NCI-H2196 (cell line): ENCODE measurements at regions not wholly inside any gene's neighbourhood (a gene's known extent, or its start where the extent isn't known, plus 50 kb on each side); places are given as distances from the start of the nearest gene placed in this dataset.
"Not testable (repeated sequence)": the region's sequence is repeated elsewhere in the genome, so short reads cannot be mapped to it uniquely, and the experiment has no call there.

ENCODE experiments used
- DNase-seq: peaks from one replicate; lab custom pipeline; 2025; ENCODE audit not compliant: unreplicated experiment; lab: John Stamatoyannopoulos, UW

DNA sequence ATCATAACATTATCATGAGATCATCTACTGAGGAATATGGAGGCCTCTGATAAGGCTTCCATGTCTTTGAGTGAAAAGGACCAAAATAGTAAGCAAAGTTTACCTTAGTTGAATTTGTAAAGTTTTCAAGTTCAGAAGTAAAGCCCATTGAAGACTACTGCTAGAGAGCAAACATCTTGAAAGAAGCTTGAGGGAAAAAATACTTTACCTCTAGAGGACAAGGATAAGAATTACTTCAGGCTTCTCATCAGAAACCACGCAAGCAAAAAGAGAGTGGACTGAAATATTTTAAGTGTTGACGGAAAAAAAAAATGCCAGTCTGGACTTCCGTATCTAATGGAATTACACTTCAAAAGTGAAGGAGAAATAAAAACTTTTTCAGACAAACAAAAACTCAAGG is 114.3 kb downstream of the MPP7 start:
- no peak for DNase-seq

DNA sequence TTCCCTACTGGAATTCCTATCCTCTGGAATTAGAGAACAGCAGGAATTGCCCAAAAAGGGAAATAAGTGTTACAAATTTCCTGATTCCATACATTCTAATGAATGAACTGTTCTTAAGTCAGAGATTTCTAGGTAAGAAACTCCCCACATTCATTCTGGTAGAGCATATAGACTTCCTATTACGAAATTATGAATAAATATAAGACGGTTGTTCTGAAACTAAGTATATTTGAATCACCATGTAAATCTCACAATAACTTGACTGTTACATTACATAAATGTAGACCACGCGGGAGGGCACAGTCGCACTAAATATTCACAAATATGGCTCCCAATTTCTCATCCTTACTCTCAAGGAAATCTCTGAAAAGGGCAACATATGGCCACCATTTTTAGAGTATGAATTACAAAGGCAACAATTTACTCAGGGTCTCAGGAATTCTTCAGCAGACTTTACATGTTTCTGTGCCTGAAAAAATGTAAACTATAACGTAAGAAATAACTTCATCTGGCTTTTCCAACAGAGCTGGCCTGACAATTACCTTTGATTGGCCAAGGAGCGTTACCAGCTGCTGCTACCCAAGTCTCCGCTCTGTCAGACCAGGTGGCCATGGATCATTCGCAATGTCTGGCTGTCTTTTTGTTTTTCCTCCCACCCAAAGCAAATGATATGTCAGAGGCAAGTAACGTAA is 115.8 kb downstream of the MPP7 start:
- DNase-seq = no peak

DNA sequence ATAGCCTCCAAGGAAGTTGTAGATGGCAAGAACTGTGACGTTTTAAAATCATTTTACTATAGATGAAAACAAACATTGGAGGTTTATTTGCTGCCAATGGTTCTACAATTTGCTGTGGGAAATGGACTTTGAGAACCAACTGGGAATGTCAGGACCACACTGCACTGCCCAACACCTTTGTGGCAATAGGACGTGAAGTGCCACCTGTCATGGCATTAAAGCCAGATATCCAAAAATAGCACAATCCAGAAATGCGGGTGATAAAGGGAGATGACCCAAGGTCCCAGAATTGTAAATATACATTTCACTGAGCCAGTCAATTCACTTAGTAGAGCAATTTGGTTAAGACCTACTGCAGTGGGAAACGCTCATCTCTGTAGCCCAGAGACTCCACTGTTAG is 116.4 kb downstream of the MPP7 start:
- DNase-seq = no peak

GRCh38 chr10:28184810-28185209 is 118.1 kb downstream of the MPP7 start:
- no peak for DNase-seq

GRCh38 chr10:28181478-28182096 is 121.3 kb downstream of the MPP7 start:
- DNase-seq = no peak

DNA sequence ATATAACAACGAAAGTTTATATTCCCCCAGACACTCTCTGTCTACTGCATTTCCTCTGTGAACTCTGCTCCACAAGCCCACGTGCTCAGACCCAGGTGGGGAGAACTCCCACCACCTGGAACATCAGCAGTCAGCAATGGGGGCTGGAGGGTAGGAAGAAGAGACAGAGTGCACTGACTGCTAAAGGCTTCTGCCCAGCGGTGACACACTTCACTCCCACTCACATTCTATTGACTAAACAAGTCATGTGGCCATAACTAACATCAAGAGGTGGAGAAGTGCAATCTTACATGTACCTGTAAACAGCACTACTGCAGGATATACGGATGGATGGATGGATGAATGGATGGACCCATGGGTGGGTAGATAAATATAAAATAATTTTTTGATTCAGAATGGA is 122.2 kb downstream of the MPP7 start:
- no peak for DNase-seq

DNA sequence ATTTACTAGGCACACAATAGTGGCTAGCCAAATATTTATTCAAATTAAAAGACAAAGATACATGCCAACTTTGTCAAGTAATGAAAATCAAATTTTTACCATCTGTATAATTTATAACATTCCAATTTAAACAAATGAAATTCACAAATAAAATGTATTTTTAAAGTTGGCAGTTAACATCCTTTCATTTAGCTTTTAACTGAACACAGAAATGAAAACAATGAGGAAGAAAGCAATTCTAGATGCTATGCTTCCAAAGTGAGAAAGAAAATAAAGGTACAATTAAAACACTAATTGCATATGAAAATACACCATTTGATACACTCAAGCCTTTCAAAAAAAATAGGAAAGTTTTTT is 123.1 kb downstream of the MPP7 start:
- no peak for DNase-seq

DNA sequence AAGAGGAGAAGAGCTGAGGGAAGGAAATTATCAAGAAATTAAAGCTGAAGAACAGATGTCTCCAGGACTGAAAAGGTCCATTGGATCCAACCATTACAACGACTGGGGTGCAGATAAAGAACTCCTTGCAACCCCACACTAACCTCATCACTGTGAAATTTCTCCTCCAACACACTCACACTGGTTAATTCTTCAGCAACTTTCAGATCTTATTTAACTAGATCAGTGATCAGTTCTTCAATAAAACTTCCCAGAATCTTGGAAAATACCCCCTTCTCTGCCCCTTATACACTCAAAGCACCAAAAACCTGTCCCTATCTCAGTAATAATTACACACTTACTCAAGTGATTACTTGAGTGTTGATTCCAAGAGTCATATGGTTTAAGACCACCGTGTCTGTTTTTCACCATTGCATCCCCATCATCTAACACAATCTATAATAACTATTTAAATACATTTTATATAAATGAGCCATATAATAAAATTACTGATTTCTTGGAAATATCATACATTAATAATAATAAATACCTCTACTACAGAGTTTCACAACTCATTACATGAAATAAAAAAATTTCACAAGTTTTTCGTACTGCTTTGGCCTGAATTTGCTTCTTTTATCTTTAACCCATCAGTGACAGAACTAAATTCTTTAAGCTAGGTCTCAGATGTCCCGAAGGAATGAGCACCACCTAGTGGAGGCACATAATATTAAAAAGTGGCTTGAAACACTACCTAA is 123.7 kb downstream of the MPP7 start:
- peak; percentile 55 for DNase-seq

- peak; percentile 5 for DNase-seq
Observed at GRCh38 chr10:28177944-28178637, 124.8 kb downstream of the MPP7 start.

GRCh38 chr10:28176498-28176897 is 126.4 kb downstream of the MPP7 start:
- not testable (repeated sequence) for DNase-seq

DNA sequence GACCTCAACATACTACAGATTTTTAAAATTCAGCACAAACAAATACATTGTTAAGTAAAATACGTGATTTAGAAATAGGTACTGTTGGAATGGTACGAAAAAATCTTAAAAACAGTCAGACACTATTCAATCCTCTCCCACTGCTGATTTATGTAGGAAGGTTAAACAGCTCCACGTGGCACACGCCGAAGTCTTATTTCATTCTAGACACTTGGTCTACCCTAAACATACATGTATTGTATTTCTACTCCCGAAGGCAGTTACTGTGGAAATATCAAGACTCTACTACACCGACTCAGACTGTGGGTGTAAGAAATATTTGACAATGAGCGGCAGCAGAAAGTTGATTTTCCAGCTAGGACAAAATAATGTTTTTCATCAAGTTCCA is 130.6 kb downstream of the MPP7 start:
- no peak for DNase-seq

DNA sequence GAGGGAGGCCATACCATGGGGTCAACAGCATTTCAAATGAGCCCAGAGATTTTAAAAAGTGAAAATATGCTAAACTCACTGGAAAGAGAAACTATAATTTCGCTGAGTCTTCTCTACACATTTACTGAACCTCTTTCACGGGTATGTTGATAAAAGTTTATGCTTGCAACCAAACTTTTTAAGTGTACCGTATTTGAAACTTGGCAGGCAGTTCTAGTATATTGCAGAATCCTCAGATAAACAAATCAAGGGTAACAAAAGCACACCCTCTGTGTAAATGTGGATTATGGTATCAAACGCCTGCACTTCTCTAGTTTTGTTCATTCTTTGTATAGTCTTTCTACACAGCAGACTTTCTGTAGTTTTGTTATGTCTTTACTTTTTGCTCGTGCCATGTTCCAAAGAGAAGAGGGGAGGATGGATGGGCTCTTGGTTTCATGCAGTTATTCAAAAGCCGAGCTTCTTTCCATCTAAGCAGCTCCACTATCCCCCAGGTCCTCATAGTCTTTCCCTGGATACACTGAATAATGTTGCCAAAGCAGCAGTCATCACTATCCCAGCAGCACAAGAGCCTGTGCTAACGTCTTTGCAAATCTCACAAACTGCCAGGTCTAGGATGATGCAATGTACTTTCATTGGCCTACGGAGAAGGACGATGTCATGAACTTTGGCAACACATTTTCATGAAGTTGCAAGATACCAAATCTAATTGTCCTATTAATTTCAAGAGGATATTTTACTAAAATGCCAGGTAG is 131.2 kb downstream of the MPP7 start:
- DNase-seq = no peak

DNA sequence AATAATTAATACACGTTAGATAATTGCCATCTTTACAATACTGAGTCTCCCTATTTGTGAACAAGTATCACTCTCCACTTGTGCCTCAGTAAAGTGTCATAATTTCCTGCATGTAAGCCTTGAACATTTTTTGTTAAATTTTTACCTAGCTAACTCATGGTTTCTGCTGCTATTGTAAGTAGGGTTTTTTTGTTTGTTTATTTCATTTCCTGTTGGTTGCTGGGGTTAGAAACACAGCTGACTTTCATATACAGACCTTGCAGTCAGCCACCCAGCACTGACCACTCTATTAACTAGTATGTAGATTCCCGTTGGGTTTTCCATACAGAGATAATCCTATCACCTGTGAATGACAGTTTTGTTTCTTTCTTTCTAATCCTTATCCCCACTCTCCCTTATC is 133.3 kb downstream of the MPP7 start:
- DNase-seq = no peak

- DNase-seq = no peak
Observed at GRCh38 chr10:28160866-28161405, 141.9 kb downstream of the MPP7 start.

DNA sequence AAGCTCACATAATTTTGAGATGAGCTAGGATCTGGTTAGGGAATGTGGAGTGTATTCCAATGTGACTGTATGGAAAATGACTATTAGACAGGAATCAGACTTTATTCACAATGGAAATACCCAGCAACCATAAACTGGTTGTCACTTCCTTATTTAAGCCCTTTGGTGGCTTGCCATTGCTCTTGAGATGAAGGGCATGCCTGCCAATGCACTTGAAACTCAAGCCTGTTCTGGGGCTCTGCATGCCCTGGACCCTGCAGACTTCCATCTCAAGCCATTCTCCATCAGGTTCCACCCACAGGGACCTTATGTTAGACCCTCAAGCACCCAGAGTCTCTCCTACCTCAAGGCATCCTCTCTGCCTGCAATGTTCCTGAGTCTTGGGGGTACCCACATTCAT is 145.5 kb downstream of the MPP7 start:
- no peak for DNase-seq

GRCh38 chr10:28155726-28156125 is 147.1 kb downstream of the MPP7 start:
- DNase-seq = no peak

DNA sequence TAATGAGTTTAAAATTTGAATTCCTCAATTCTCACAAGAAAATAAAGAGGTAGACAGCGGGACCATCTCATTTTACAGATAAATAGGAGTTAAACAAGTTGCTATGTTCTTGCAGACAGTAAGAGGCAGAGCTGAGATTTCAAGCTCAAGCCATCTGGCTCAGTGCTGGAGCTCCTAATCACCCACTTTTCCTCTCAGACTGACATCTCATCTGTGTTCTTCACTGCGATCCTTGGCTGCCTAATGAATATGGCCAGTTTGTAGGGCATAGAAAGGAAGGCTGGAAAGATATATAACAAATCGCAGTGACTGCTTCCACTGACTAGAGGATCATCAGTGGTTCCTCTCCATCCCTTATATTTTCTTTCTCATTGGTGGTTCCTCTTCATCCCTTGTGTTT is 151.2 kb downstream of the MPP7 start:
- no peak for DNase-seq

- no peak for DNase-seq
Observed at GRCh38 chr10:28149746-28150145, 150.9 kb upstream of the ODAD2 start.

- DNase-seq = no peak
Observed at GRCh38 chr10:28147706-28148105, 148.8 kb upstream of the ODAD2 start.

DNA sequence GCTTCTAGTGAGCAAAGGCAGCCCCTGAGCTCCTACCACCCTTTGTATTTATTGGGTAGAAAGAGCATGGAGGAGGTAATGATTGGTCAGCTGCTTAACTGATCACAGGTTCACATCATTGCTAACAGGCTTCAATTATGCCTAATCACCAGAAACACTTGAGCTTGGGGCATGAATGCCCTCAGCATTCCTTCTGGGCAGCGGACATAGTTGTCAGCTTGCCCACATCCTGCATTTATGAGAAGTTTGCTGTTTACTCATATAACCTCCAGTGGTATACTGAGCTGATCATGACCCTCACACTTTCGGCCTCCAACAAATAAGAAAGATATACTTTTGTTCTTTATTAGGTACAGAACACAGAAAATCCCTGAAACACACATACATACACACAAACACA is 140.3 kb upstream of the ODAD2 start:
- no peak for DNase-seq
